ENCODE measurements at regions not wholly inside any gene's neighbourhood (a gene's known extent, or its start where the extent isn't known, plus 50 kb on each side); places are given as distances from the start of the nearest gene placed in this dataset.

GRCh38 chr14:87306409-87307168 lies 686.4 kb downstream of the GALC start:
- no peak for DNase-seq (ENCODE audit: low spot score)
- no peaks in the 10 kb centered on the region for H3K4me1 ChIP-seq (ENCODE audit: insufficient read depth, low read length)
- FAIRE-seq = no peak
- CTCF ChIA-PET (ENCODE audit: low intra/inter-chr PET ratio, low total read pairs) = no interaction called here
- no TSS peak for BruUV-seq (replicated peaks)
- ATAC-seq = no peak
- in situ Hi-C loops (cut with HindIII; ENCODE audit: extremely low pct_ligation_motif_present, low pct_unique_long_range_greater_than_20kb) (no loop called here), intact Hi-C loops (cut with micrococcal nuclease; ENCODE audit: unreplicated experiment) (no loop called here)
- no peaks in the 10 kb centered on the region for H4K20me1 ChIP-seq (ENCODE audit: insufficient read depth, low read length)
- POLR2A ChIA-PET = no interaction called here
- no peaks in the 10 kb centered on the region for H3K79me2 ChIP-seq (ENCODE audit: insufficient read depth, low read length)
- H3K36me3 ChIP-seq (replicated peaks in 1 of 2; ENCODE audit: control insufficient read depth in 1 of 2, insufficient read depth in 2 of 2, low read length in 2 of 2) = no peaks in the 10 kb centered on the region
- no peaks in the 10 kb centered on the region for H3K27me3 ChIP-seq (ENCODE audit: control insufficient read depth in 1 of 2, insufficient read depth in 2 of 2, low read length in 2 of 2)
- peaks cover 47% of the 10 kb centered on the region for H3K9me3 ChIP-seq (ENCODE audit: low read length)
- no peak overlapping the region for H3K9ac ChIP-seq (ENCODE audit: insufficient read depth, low read depth, low read length)
- H3K27ac ChIP-seq (ENCODE audit: extremely low read length, insufficient read depth, low read length) = no peak overlapping the region
- H3K4me2 ChIP-seq (ENCODE audit: low read depth, low read length) = no peak overlapping the region
- 0% methylated on average over 1 of the region's 1 CpG for WGBS (ENCODE audit: low lambda C conversion rate)
- H2AFZ ChIP-seq (ENCODE audit: low read length) = no peak overlapping the region
- no peak overlapping the region for H3K4me3 ChIP-seq (replicated peaks in 1 of 3; ENCODE audit: insufficient read depth in 1 of 3, low read depth in 2 of 3, low read length in 3 of 3)
- TF ChIP-seq DZIP1 (CRISPR knock-in tag; IDR thresholded peaks at IDR 0.05) (no peak), GTF2F1 (IDR thresholded peaks at IDR 0.05; ENCODE audit: low read length) (no peak), ZNF318 (CRISPR knock-in tag; IDR thresholded peaks at IDR 0.05) (no peak), POGK (CRISPR knock-in tag; conservative IDR thresholded peaks at IDR 0.05) (no peak), FOXJ3 (CRISPR knock-in tag; IDR thresholded peaks at IDR 0.05; ENCODE audit: borderline replicate concordance) (no peak), CC2D1A (CRISPR knock-in tag; IDR thresholded peaks at IDR 0.05) (no peak), PBX2 (CRISPR knock-in tag; IDR thresholded peaks at IDR 0.05) (no peak), RFX5 (IDR thresholded peaks at IDR 0.05; ENCODE audit: low read depth, low read length) (no peak)
